GM19468 (cell line): ENCODE measurements at regions not wholly inside any gene's neighbourhood (a gene's known extent, or its start where the extent isn't known, plus 50 kb on each side); places are given as distances from the start of the nearest gene placed in this dataset.

Experiments used
- ATAC-seq: cut with Tn5 transposase; IDR thresholded peaks from one replicate; pipeline ENCODE4 v1.9.1; 2021; ENCODE audit warnings: mild to moderate bottlenecking, moderate library complexity, moderate number of reproducible peaks; ENCODE audit not compliant: unreplicated experiment; ENCODE audit errors: extremely low read depth

- ATAC-seq, result no peak
Measured at GRCh38 chr18:22765896-22766295, 167.2 kb upstream of the RBBP8 start.

GRCh38 chr18:22767653-22768052, 165.5 kb upstream of the RBBP8 start:
- no peak for ATAC-seq

- no peak for ATAC-seq
Measured at GRCh38 chr18:22773944-22774343, 159.2 kb upstream of the RBBP8 start.

- no peak for ATAC-seq
Measured at GRCh38 chr18:22778996-22779395, 154.1 kb upstream of the RBBP8 start.

- ATAC-seq, result no peak
Measured at GRCh38 chr18:22783245-22783644, 149.9 kb upstream of the RBBP8 start.

- ATAC-seq, result no peak
Measured at GRCh38 chr18:22783662-22784076, 149.5 kb upstream of the RBBP8 start.

GRCh38 chr18:22789052-22789451, 144.1 kb upstream of the RBBP8 start:
- no peak for ATAC-seq

GRCh38 chr18:22789600-22789999, 143.5 kb upstream of the RBBP8 start:
- ATAC-seq, result no peak

GRCh38 chr18:22790545-22791309, 142.4 kb upstream of the RBBP8 start:
- no peak for ATAC-seq

- ATAC-seq, result no peak
Measured at GRCh38 chr18:22791310-22791610, 141.9 kb upstream of the RBBP8 start.

GRCh38 chr18:22796113-22796512, 137.0 kb upstream of the RBBP8 start:
- ATAC-seq, result no peak

- no peak for ATAC-seq
Measured at GRCh38 chr18:22800551-22800951, 132.6 kb upstream of the RBBP8 start.

- ATAC-seq, result no peak
Measured at GRCh38 chr18:22813648-22814328, 119.3 kb upstream of the RBBP8 start.

- no peak for ATAC-seq
Measured at GRCh38 chr18:22814329-22814703, 118.8 kb upstream of the RBBP8 start.

- no peak for ATAC-seq
Measured at GRCh38 chr18:22816266-22817176, 116.6 kb upstream of the RBBP8 start.

- no peak for ATAC-seq
Measured at GRCh38 chr18:22817844-22818243, 115.3 kb upstream of the RBBP8 start.

- ATAC-seq, result no peak
Measured at GRCh38 chr18:22822024-22822423, 111.1 kb upstream of the RBBP8 start.

GRCh38 chr18:22822841-22823508, 110.2 kb upstream of the RBBP8 start:
- ATAC-seq, result peak; percentile 87

- ATAC-seq, result no peak
Measured at GRCh38 chr18:22826726-22827125, 106.4 kb upstream of the RBBP8 start.

GRCh38 chr18:22827216-22827615, 105.9 kb upstream of the RBBP8 start:
- ATAC-seq, result no peak
